ENCODE measurements at regions not wholly inside any gene's neighbourhood (a gene's known extent, or its start where the extent isn't known, plus 50 kb on each side); places are given as distances from the start of the nearest gene placed in this dataset.

DNA sequence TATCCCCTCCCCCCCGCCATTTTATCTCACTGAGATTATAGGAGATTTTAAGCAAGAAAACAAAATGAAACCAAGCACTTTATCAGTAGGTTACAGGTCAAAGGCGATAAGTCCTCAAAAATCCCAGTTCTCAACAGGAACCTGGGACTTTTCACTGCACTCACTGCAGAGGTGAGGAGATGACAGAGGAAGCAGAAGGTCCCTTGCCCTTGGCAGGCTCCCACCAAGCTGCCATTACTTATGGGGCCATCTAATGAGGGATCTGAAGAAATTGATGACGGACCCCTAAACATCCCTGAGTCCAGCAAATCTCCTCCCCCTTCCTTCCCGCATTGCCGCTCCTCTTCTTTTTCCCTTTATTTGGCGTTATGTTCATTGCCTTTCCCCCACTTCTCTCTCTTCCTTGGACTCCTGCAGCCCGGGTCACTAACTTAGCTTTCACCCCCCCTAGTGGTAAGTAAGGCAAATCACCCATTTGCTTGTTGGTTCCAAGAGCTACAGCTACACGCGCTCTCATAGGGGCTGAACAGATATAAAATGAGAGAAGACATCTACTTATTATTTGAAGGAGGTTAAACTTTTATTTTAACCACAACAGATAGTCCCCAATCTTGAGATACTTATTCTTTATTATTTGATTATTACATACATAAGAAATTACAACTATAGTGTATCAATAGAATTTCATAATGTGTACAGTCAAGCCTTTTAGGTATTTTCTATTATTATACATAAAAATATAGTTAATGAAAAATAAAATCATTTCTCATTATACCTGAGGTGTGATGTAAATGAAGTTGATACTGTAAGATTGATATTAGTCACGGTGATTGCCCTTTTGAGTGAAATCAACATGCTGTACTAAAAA, 52.0 kb upstream of the ARGLU1 start:
- peak; percentile 51 for DNase-seq (ENCODE audit: low spot score)

Measured in germinal center (tissue), 1 donor.